ENCODE measurements at regions not wholly inside any gene's neighbourhood (a gene's known extent, or its start where the extent isn't known, plus 50 kb on each side); places are given as distances from the start of the nearest gene placed in this dataset.

GRCh38 chr14:106821119-106821518 is 1294.7 kb downstream of the TMEM121 start:
- TF ChIP-seq CTCF (IDR thresholded peaks at IDR 0.05) (no peak), POLR2A (IDR thresholded peaks at IDR 0.05) (no peak)
